ENCODE measurements at regions not wholly inside any gene's neighbourhood (a gene's known extent, or its start where the extent isn't known, plus 50 kb on each side); places are given as distances from the start of the nearest gene placed in this dataset.

DNA sequence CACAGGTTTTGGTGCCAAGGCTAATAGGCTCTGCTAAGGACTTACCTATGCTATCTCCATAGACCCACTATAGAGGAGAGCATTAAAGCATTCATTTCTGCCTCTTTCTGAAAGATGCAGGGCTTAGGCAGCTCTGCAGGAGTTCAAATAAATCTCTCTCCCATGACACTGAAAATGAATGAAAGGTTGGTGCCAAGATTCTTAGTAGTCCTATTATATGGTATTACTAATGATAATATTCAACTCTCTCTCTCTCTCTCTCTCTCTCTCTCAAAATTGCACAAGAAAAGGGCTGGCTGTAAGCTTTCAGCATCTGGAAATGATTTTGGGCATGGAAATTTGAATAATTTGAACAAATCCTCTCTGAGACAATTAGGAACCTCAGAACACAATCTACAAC is 433.7 kb downstream of the MBD2 start:
- TF ChIP-seq POLR2A (IDR thresholded peaks at IDR 0.05) (no peak), POLR2AphosphoS5 (IDR thresholded peaks at IDR 0.05) (no peak)
- TF ChIP-seq, protein P1, sequence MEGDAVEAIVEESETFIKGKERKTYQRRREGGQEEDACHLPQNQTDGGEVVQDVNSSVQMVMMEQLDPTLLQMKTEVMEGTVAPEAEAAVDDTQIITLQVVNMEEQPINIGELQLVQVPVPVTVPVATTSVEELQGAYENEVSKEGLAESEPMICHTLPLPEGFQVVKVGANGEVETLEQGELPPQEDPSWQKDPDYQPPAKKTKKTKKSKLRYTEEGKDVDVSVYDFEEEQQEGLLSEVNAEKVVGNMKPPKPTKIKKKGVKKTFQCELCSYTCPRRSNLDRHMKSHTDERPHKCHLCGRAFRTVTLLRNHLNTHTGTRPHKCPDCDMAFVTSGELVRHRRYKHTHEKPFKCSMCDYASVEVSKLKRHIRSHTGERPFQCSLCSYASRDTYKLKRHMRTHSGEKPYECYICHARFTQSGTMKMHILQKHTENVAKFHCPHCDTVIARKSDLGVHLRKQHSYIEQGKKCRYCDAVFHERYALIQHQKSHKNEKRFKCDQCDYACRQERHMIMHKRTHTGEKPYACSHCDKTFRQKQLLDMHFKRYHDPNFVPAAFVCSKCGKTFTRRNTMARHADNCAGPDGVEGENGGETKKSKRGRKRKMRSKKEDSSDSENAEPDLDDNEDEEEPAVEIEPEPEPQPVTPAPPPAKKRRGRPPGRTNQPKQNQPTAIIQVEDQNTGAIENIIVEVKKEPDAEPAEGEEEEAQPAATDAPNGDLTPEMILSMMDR (IDR thresholded peaks at IDR 0.05 in 8 of 11, conservative IDR thresholded peaks at IDR 0.05 in 3 of 11) = no peak

All from spleen (tissue), 7 donors.